ENCODE measurements at regions not wholly inside any gene's neighbourhood (a gene's known extent, or its start where the extent isn't known, plus 50 kb on each side); places are given as distances from the start of the nearest gene placed in this dataset.

GRCh38 chr2:64338910-64339500 is 115.0 kb upstream of the LGALSL start:
- TF ChIP-seq EZH2 (IDR thresholded peaks at IDR 0.05; ENCODE audit: low read length) (no peak), CTCF (optimal IDR thresholded peaks at IDR 0.05 in 1 of 3, IDR thresholded peaks at IDR 0.05 in 1 of 3, conservative IDR thresholded peaks at IDR 0.05 in 1 of 3; ENCODE audit: extremely low read depth in 1 of 3, insufficient read depth in 2 of 3, low read length in 3 of 3) (no peak)
- Histone ChIP-seq H4K20me1 (ENCODE audit: control insufficient read depth, extremely low read depth, insufficient read depth, low read length) (no peaks in the 10 kb centered on the region), H3K4me3 (ENCODE audit: control insufficient read depth in 2 of 3, extremely low read depth in 1 of 3, insufficient read depth in 2 of 3, low read depth in 1 of 3, low read length in 3 of 3) (no peak overlapping the region), H3K79me2 (ENCODE audit: control insufficient read depth, insufficient read depth, low read length) (no peaks in the 10 kb centered on the region), H3K4me2 (ENCODE audit: control insufficient read depth, extremely low read depth, insufficient read depth, low read depth, low read length) (no peak overlapping the region), H3K36me3 (ENCODE audit: control insufficient read depth in 2 of 2, extremely low read depth in 1 of 2, insufficient read depth in 2 of 2, low read length in 2 of 2) (no peaks in the 10 kb centered on the region), H3K27ac (ENCODE audit: control insufficient read depth, insufficient read depth, low read length) (no peak overlapping the region), H2AFZ (ENCODE audit: control insufficient read depth, low read length) (no peak overlapping the region), H3K27me3 (ENCODE audit: control insufficient read depth, extremely low read depth, insufficient read depth, low read length) (no peaks in the 10 kb centered on the region), H3K9me1 (ENCODE audit: control insufficient read depth, extremely low read depth, insufficient read depth, low read length) (no peaks in the 10 kb centered on the region), H3K4me1 (ENCODE audit: control insufficient read depth, extremely low read depth, insufficient read depth, low read length) (peaks cover 9% of the 10 kb centered on the region), H3K9ac (ENCODE audit: control insufficient read depth, extremely low read depth, insufficient read depth, low read length) (no peak overlapping the region), H3K9me3 (ENCODE audit: control insufficient read depth, low read depth, low read length) (no peaks in the 10 kb centered on the region)
- dilution Hi-C loops (cut with MboI; ENCODE audit: extremely low pct_ligation_motif_present, low sequenced_read_pairs) = no loop called here
- DNase-seq (ENCODE audit: low read depth, low spot score) (no peak), FAIRE-seq (peak; percentile 90)

- DNase-seq (ENCODE audit: low read depth, low spot score) (no peak), FAIRE-seq (no peak)
- no peak overlapping the region for H3K9ac ChIP-seq (ENCODE audit: control insufficient read depth, extremely low read depth, insufficient read depth, low read length)
- peaks cover 9% of the 10 kb centered on the region for H3K4me1 ChIP-seq (ENCODE audit: control insufficient read depth, extremely low read depth, insufficient read depth, low read length)
- H3K27ac ChIP-seq (ENCODE audit: control insufficient read depth, insufficient read depth, low read length) = no peak overlapping the region
- no peaks in the 10 kb centered on the region for H4K20me1 ChIP-seq (ENCODE audit: control insufficient read depth, extremely low read depth, insufficient read depth, low read length)
- H3K4me3 ChIP-seq (ENCODE audit: control insufficient read depth in 2 of 3, extremely low read depth in 1 of 3, insufficient read depth in 2 of 3, low read depth in 1 of 3, low read length in 3 of 3) = no peak overlapping the region
- dilution Hi-C loops (cut with MboI; ENCODE audit: extremely low pct_ligation_motif_present, low sequenced_read_pairs) = no loop called here
- H3K4me2 ChIP-seq (ENCODE audit: control insufficient read depth, extremely low read depth, insufficient read depth, low read depth, low read length) = no peak overlapping the region
- no peaks in the 10 kb centered on the region for H3K9me1 ChIP-seq (ENCODE audit: control insufficient read depth, extremely low read depth, insufficient read depth, low read length)
- no peaks in the 10 kb centered on the region for H3K36me3 ChIP-seq (ENCODE audit: control insufficient read depth in 2 of 2, extremely low read depth in 1 of 2, insufficient read depth in 2 of 2, low read length in 2 of 2)
- H3K9me3 ChIP-seq (ENCODE audit: control insufficient read depth, low read depth, low read length) = no peaks in the 10 kb centered on the region
- no peak for TF ChIP-seq EZH2 (IDR thresholded peaks at IDR 0.05; ENCODE audit: low read length)
- no peaks in the 10 kb centered on the region for H3K27me3 ChIP-seq (ENCODE audit: control insufficient read depth, extremely low read depth, insufficient read depth, low read length)
- no peak overlapping the region for H2AFZ ChIP-seq (ENCODE audit: control insufficient read depth, low read length)
- H3K79me2 ChIP-seq (ENCODE audit: control insufficient read depth, insufficient read depth, low read length) = no peaks in the 10 kb centered on the region
Observed at GRCh38 chr2:64341461-64341860, 112.5 kb upstream of the LGALSL start.
